Epithelial cell of proximal tubule (primary cell): ENCODE measurements at regions not wholly inside any gene's neighbourhood (a gene's known extent, or its start where the extent isn't known, plus 50 kb on each side); places are given as distances from the start of the nearest gene placed in this dataset.
"Not testable (repeated sequence)": the region's sequence is repeated elsewhere in the genome, so short reads cannot be mapped to it uniquely, and the experiment has no call there.

Source experiments
- DNase-seq: peaks from one replicate; pipeline ENCODE4 v3.0.0-alpha.2; 2011; ENCODE audit warnings: low read depth
- H3K4me3 ChIP-seq: 2 replicates; pipeline ENCODE4 v1.5.1; 2011; ENCODE audit warnings: low read depth, mild to moderate bottlenecking, low read length
- TF ChIP-seq, protein P1 (sequence below): conservative IDR thresholded peaks from 2 replicates; pipeline ENCODE4 v1.5.1; 2012; ENCODE audit warnings: low read depth, mild to moderate bottlenecking, low read length

GRCh38 chr11:22554221-22554620 is 71.4 kb downstream of the FANCF start:
- H3K4me3 ChIP-seq, result no peak overlapping the region
- TF ChIP-seq, protein P1, sequence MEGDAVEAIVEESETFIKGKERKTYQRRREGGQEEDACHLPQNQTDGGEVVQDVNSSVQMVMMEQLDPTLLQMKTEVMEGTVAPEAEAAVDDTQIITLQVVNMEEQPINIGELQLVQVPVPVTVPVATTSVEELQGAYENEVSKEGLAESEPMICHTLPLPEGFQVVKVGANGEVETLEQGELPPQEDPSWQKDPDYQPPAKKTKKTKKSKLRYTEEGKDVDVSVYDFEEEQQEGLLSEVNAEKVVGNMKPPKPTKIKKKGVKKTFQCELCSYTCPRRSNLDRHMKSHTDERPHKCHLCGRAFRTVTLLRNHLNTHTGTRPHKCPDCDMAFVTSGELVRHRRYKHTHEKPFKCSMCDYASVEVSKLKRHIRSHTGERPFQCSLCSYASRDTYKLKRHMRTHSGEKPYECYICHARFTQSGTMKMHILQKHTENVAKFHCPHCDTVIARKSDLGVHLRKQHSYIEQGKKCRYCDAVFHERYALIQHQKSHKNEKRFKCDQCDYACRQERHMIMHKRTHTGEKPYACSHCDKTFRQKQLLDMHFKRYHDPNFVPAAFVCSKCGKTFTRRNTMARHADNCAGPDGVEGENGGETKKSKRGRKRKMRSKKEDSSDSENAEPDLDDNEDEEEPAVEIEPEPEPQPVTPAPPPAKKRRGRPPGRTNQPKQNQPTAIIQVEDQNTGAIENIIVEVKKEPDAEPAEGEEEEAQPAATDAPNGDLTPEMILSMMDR, result no peak
- no peak for DNase-seq

- TF ChIP-seq, protein P1, result no peak
- DNase-seq, result no peak
- no peak overlapping the region for H3K4me3 ChIP-seq
These were observed 72.7 kb downstream of the FANCF start for GRCh38 chr11:22552885-22553284.

DNA sequence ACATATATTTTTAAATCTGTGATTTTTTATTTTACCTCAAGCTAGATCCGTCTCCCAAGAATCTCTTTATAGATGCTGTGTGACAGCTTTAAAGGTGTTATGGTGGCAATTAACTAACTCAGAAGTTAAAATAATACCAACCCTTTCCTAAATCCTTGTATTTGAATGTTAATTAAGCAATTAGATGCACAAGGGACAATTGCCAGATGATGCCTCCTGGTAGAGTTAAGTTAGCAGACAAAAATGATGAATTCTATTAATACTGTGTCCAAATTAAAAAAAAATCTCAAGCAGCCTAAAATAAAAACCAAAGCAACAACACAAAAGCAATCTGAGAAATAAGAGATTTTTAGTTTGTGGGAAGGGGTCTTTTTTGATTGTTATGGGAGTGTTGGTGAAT is 78.9 kb downstream of the FANCF start:
- no peak overlapping the region for H3K4me3 ChIP-seq
- DNase-seq, result no peak
- TF ChIP-seq, protein P1, result no peak

DNA sequence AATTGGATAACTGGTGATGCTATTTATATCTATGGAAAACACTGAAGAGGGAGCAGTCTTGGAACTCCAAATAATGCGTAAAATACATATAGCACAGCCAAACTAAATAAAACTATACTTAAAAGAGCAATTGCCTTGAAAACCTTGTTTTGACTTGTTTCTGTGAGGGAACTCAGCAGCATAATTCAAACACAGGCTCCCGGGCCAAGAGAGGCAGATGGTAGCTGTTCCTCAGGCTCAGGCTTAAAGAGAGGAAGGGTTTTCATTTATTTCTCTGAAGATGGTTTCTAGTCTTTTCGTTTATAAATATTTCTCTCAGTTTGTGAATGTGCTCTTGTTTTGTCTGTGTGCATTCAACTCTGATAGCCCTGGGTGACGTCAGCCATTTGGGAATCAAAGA is 82.4 kb downstream of the FANCF start:
- no peak for DNase-seq
- H3K4me3 ChIP-seq, result no peak overlapping the region
- TF ChIP-seq, protein P1, result no peak

GRCh38 chr11:22539821-22540256 is 85.8 kb downstream of the FANCF start:
- TF ChIP-seq, protein P1, result peak; percentile 83

DNA sequence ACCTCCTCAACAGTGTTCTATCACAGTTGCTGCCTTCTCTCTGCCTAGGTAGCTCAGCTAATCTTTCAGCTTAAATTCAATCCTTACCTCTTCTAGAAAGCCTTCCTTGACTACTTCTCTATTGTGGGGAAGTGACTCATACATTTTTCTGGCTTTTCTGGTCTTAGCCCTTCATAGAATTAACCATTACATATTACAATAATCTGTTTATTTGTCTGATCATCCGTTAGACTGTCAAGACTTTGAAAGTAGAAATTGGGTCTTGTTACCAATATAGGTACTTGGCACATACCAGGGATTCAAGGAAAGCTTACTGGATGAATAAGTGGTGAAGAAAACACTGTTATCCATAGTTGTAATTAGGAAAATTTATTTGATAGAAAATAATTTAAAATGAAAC is 89.6 kb downstream of the FANCF start:
- no peak for DNase-seq
- no peak overlapping the region for H3K4me3 ChIP-seq
- TF ChIP-seq, protein P1, result no peak

More at GRCh38 chr11:22539821-22540256, 85.8 kb downstream of the FANCF start:
- H3K4me3 ChIP-seq, result no peak overlapping the region
- no peak for DNase-seq

GRCh38 chr11:22528612-22529429 is 96.8 kb downstream of the FANCF start:
- not testable (repeated sequence) for H3K4me3 ChIP-seq, DNase-seq
